Heart left ventricle (tissue), 13 donors: ENCODE measurements at regions not wholly inside any gene's neighbourhood (a gene's known extent, or its start where the extent isn't known, plus 50 kb on each side); places are given as distances from the start of the nearest gene placed in this dataset.

Experiments
- CTCF ChIP-seq, 12 donors: fragments of 200-600 bp; sonication (generic) in 4 of 12; IDR thresholded peaks; one replicate each; pipeline versions ENCODE4 v1.5.0 to v1.8.0; 2018 to 2022; ENCODE audit warnings: antibody characterized with exemption in 12 of 12, mild to moderate bottlenecking in 5 of 12
- POLR2A ChIP-seq, 2 donors: fragments of 450-650 bp; IDR thresholded peaks; one replicate each; pipeline ENCODE4 v1.6.1; 2017; ENCODE audit warnings: antibody characterized with exemption in 2 of 2, mild to moderate bottlenecking in 2 of 2, moderate library complexity in 2 of 2
- donor health status: ischemic (EF 13 %, LVEDD 7.1; RV severe dilation, severe dysfunction).
- donor health status: DM: no; HTN: yes; CAD: no.
- donor health status: DM: no; HTN: no; CAD: no.
- donor health status: ischemic (EF 25% LVEDD 6.9; RV normal size, moderate dysfunction).
- donor health status: ischemic (EF 25% LVEDD 5.7; RV mildly dilated, moderate dysfunction).
- donor health status: ischemic (EF 35%, LVEDD 5.7; RV mildly dilated, moderate dysfunction).
- donor health status: nonischemic (EF 11% LVEDD 7.7; RV severe dilation, severe dysfunction).
- donor health status: DM: yes; HTN: yes; CAD: no.
- donor health status: PGD.
- donor health status: ischemic (EF 29% LVEDD 5.4; RV normal size, mild dysfunction).
- donor health status: nonischemic (EF 23%, LVEDD 6.1; RV moderate dilation, normal function).

- TF ChIP-seq CTCF (IDR thresholded peaks at IDR 0.05) (no peak), POLR2A (IDR thresholded peaks at IDR 0.05) (no peak)
These were observed 338.0 kb upstream of the KCNH8 start for GRCh38 chr3:18810306-18810661.
